Stimulated activated CD8-positive, alpha-beta memory T cell treated with anti-CD3 and anti-CD28 coated beads, Interleukin-2, amount 100 ng/mL, for 48 hours (primary cell): ENCODE measurements at regions not wholly inside any gene's neighbourhood (a gene's known extent, or its start where the extent isn't known, plus 50 kb on each side); places are given as distances from the start of the nearest gene placed in this dataset.

Source experiments
- DNase-seq, 2 donors: peaks; one replicate each; pipeline ENCODE4 v3.0.0-alpha.2; 2020; ENCODE audit warnings: low read depth in 2 of 2

GRCh38 chr12:92496790-92497189, 206.0 kb upstream of the PLEKHG7 start:
- no peak for DNase-seq

GRCh38 chr12:92495108-92495507, 207.7 kb upstream of the PLEKHG7 start:
- DNase-seq = no peak

GRCh38 chr12:92493816-92494215, 209.0 kb upstream of the PLEKHG7 start:
- DNase-seq = no peak

DNA sequence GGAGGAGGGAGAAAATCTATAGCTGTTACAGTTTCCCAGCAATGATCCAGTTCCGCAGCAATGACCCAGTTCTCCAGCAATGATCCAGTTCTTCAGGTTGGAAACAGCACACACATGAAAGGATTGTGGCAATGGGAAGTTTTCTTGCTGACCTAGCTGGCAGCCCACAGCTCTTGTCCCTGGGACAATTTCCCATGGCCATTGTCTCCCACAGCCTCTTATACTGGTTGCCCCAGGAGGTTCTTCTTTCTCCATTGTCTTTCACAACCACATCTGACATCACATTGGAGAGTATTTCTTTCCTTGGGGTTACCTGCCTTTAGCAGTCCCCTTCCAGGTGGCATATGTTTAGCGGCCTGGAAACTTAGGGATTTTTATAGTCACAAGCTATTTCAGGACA, 209.8 kb upstream of the PLEKHG7 start:
- no peak for DNase-seq

GRCh38 chr12:92492291-92492690, 210.5 kb upstream of the PLEKHG7 start:
- no peak for DNase-seq

GRCh38 chr12:92489781-92490180, 213.0 kb upstream of the PLEKHG7 start:
- no peak for DNase-seq

DNA sequence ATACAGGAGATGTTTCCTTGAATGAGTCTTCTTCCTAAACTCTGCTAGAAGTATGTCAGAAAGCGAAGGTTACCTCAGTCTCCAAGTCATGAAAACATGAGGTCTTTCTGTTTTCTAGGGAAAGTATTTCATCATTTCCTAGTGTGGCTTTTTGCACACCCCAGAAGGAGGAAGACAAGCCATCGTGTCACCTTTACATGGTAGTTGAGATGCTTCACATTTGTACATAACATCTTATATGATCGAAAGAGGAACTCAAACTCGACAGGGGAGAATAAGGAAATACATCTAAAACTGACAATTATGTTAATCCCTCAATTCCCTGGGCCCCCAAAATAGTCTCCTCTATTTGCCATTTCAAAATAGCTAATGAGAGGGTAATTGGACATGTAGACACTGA, 214.1 kb upstream of the PLEKHG7 start:
- DNase-seq = no peak

DNA sequence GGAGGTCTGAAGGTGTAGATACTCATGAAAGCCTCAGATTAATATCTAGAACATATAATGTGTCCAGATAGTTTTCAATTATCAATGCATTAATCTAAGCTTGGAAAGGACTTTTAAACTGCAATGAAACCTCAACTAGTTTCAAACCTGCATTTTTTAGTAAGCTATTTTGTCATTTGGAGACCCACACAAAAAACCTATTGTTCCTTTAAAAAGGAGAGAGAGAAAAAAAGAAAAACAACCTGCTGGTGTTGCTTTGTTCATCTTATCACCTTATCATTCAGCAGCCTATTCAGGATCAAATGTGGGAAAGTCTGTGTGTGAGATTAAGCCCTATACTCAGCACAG, 215.7 kb upstream of the PLEKHG7 start:
- DNase-seq = no peak

DNA sequence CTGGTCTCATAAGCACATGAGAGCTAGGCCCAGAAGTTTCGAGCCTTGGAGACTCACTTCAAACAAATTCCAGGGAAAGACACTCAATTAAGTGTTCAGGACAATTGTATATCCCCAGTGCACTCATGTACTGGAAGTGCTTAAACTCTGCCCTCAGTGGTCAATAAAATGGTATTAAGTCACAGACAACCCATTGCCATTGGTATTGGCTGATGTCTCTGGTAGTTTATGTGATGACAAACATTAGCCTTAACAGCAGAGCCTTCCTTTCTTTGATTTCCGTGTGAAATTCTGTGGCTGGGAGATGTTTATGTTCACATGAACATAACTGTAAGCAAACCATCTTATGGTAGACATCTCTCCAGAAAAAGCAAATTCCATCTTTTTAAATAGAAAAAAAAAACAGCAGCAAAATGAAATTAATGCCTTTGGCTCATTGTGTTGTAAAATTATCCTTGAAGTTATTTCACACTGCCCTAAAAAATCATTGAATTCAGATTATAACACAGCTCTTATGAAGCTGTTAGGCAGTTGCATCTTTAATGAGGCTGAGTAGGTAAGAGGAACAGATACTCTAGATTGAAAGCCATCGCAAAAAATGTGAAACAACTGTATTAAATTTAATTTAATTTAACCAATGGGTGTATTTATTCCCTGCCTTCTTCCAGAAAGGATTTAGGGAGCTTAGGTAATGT, 216.2 kb upstream of the PLEKHG7 start:
- DNase-seq = no peak

- no peak for DNase-seq
These were observed 217.1 kb upstream of the PLEKHG7 start for GRCh38 chr12:92485351-92486348.

DNA sequence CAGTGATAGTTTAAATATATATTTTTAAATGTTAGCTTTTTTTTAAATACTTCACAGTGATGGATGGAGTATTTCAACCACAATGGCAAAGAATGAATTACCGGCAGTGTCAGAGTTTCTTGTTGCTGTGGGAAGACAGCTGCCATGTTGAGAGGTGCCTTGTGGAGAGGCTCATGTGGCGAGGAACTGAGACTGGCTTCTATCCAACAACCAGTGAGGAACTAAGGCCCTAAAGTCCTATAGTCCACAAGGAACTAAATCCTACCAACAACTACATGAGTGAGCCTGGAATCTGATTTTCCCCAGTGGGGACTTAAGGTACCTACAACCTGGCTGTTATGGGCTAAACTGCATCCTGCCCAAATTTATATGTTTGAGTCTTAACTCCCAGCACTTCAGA, 220.2 kb upstream of the PLEKHG7 start:
- DNase-seq = no peak

- no peak for DNase-seq
These were observed 221.7 kb upstream of the PLEKHG7 start for GRCh38 chr12:92481066-92481465.

DNA sequence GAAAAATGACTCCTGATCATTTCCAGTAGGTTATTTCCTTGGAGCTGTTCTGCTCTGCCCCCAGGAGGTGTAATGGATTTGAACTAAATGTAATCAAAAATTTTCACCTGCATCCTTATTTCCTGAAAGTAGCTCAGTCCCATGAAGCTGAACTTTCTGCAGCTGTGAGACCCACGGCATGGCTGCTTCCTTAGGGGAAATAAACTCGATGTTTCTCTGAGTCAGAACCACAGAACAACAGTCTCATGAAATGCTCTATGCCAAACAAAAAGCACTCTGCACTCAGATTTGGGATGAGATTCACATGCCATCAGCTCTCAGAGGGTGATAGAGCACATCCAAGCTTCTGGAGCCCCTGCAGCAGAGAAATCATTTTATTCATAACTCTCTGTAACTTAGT, 224.1 kb upstream of the PLEKHG7 start:
- DNase-seq = no peak

GRCh38 chr12:92476844-92477243, 225.9 kb upstream of the PLEKHG7 start:
- no peak for DNase-seq

DNA sequence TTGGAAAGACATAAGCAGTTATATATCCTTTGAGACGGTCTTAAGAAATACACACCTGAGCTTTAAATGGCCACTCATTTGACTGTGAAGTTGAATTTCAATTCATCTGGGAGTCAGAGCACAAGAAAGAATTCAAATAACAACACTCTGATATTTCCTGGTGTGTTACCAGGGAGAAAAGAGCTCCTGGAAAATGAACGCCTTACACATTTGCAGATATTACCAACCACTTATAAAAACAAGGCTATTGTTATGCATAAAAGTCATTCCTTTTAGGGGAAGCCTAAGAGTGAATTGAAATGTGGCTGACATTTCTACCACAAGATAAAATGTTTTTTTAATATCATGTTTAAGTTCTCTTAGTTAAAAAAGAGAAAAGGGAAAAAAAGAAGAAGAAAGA, 229.2 kb upstream of the PLEKHG7 start:
- DNase-seq = no peak

- DNase-seq = no peak
These were observed 230.6 kb upstream of the PLEKHG7 start for GRCh38 chr12:92472201-92472600.

- DNase-seq = no peak
These were observed 231.2 kb upstream of the PLEKHG7 start for GRCh38 chr12:92471551-92471950.

DNA sequence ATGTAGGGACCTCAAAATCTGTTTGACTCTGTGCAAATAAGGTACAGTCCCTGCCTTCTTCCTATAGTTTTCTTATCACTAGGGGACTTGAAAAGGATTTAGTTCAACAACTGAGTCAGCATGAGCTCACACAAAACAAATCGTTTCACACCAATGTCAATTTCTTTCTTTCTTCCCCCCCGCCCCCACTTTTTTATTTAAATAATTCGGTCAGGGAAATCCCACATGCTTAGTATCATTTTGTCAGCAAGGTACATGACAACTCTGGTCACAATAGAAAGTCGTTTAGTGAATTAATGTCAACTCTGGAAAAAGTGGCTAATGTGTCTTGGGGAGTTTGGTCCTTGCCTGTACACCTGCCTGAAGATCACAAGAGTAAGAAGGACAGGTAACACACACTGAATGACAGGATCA, 232.2 kb upstream of the PLEKHG7 start:
- DNase-seq = no peak

GRCh38 chr12:92469837-92470236, 233.0 kb upstream of the PLEKHG7 start:
- no peak for DNase-seq

GRCh38 chr12:92468358-92469020, 234.3 kb upstream of the PLEKHG7 start:
- no peak for DNase-seq

GRCh38 chr12:92467886-92468285, 234.9 kb upstream of the PLEKHG7 start:
- no peak for DNase-seq
